22Rv1 (cell line): ENCODE measurements at regions not wholly inside any gene's neighbourhood (a gene's known extent, or its start where the extent isn't known, plus 50 kb on each side); places are given as distances from the start of the nearest gene placed in this dataset.

Experiments used
- CTCF ChIP-seq: fragments of 450-650 bp; IDR thresholded peaks from 2 replicates; pipeline ENCODE4 v1.5.1; 2017; ENCODE audit warnings: mild to moderate bottlenecking
- ZFX ChIP-seq: fragments of 450-650 bp; IDR thresholded peaks from 2 replicates; pipeline ENCODE4 v1.6.1; 2017; ENCODE audit warnings: antibody characterized with exemption, borderline replicate concordance

- TF ChIP-seq CTCF, result no peak
- TF ChIP-seq ZFX, result no peak
Observed at GRCh38 chr13:73542446-73542845, 483.6 kb downstream of the KLF5 start.
